Hematopoietic multipotent progenitor cell treated with erythropoietin and hydrocortisone succinate and interleukin-3 and kit ligand, for 6 days (in vitro differentiated cells): ENCODE measurements at regions not wholly inside any gene's neighbourhood (a gene's known extent, or its start where the extent isn't known, plus 50 kb on each side); places are given as distances from the start of the nearest gene placed in this dataset.
A peak's percentile ranks its signal among the peaks of the same experiment; 100 is the strongest.

ENCODE experiments used
- DNase-seq: peaks from one replicate; pipeline ENCODE4 v3.0.0-alpha.2; 2015

- no peak for DNase-seq
Observed at GRCh38 chr9:26371236-26371635, 521.4 kb downstream of the CAAP1 start.

GRCh38 chr9:26369093-26369492, 523.5 kb downstream of the CAAP1 start:
- no peak for DNase-seq

DNA sequence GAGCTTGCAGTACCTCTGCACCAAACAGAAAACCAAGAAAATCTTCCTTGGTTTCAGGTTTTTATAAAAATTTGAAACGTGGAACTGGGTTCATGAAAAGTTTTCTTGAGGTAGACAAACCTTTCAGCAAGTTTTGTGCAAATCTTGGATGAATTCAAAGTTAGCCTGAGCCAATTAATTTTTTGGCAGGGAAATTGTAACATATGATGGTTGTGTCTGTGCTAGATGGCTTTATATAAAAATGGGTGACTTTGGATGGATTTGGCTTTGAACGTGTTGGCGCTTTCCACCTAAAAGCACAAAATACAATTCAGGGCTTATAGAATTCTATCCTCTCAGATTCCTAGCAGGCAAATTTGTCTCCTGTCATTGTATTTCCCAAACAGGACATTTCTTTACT, 524.4 kb downstream of the CAAP1 start:
- no peak for DNase-seq

GRCh38 chr9:26361010-26361409, 531.6 kb downstream of the CAAP1 start:
- DNase-seq: no peak

DNA sequence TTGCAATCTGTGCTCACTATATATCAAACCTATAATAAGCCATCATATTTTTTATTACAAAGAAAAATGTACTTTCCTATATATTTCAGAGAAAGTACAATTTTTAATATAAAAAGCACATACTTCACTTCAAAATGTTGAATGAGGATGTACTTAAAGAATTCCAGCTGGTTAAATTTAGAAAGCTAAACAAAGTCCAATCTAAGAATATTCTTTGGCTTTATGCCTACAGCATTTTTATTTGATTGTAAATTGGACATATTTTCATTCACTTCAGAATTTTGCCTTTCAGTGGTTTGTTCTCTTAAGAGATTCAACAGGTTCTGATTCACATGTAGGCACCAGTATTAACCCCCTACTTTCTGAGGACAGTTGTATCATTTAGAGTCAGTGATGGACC, 533.8 kb downstream of the CAAP1 start:
- no peak for DNase-seq

DNA sequence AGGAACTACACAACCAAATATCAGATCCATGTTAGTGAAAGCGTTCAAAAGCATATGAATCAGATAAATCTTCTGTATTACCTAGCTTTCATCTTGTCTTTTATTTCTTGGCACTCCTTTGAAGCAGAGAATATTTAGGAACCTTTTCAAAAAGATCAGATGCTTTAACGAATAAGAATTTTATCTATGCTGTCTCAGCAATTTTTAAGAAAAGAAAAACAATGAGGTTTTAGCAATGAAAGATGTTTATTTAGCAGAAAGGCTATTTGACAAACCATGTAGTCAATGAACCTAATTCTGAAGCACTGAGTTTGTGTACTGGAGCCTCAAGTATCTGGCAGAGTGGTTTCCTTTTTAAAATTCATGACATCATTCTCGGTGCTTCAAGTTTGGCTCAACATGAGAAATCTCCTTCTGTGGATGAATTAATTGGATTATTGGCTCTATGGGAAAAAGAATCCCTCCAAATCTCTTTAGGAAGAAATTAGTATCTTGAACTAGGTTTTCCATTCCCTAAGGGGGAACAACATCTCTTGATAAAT, 534.7 kb downstream of the CAAP1 start:
- DNase-seq: no peak

DNA sequence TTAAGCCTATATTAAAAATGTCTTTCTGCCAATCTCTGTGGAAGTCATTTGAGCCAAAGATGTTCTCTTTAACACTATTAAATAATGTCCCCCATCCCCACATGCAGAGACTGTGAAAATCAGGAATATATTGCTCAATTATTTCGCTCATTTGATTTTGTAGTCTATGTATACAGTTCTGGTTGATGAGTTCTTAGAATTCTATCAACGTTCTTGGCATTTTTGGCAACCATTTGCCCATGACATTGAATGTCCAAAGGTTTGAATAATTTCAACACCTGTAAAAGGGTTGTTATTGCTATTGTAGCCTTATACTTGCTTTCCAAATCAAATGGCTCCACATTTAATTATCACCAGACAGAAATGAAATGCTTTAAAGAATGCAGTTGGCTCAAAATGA, 536.1 kb downstream of the CAAP1 start:
- DNase-seq: no peak

DNA sequence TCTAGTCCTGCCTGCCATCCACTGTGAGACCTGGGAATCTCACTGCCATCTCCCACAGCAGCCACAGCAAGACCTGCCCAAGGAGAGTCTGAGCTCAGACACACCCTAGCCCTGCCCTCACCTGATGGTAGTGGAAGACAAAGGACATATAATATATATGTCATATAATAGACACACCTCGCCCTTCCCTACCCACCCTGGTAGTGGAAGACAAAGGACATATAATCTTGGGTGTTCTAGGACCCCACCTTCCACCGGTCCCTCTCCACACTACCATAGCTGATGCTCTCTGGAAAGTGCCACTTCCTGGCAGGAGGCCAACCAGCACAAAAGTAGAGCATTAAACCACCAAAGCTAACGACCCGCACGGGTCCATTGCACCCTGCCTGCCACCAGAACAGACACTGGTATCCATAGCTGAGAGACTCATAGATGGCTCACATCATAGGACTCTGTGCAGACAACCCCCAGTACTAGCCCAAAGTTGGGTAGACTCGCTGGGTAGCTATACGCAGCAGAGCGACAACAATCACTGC, 545.6 kb downstream of the CAAP1 start:
- DNase-seq: no peak

- no peak for DNase-seq
Observed at GRCh38 chr9:26341545-26341944, 551.1 kb downstream of the CAAP1 start.

DNA sequence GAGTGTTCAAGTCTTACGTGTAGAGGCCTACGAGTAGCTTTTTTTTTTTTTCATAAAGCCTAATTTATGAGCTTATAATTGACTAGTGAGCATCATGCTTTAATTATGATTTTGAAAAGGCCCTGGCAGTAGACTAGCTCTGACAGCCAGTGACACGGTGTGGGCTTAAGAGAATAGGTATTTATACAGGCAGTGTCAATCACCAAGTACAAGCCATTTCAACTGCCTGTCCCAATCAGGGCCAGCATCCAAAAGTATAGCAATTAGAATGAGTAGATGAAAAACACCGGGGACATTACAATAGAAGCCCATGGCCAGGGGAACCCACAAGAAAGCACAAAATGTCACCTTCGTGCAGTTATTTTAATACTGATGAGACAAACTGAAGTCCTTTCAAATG, 552.8 kb downstream of the CAAP1 start:
- no peak for DNase-seq

GRCh38 chr9:26335116-26335515, 557.5 kb downstream of the CAAP1 start:
- no peak for DNase-seq

- DNase-seq: no peak
Observed at GRCh38 chr9:26334706-26335105, 557.9 kb downstream of the CAAP1 start.

DNA sequence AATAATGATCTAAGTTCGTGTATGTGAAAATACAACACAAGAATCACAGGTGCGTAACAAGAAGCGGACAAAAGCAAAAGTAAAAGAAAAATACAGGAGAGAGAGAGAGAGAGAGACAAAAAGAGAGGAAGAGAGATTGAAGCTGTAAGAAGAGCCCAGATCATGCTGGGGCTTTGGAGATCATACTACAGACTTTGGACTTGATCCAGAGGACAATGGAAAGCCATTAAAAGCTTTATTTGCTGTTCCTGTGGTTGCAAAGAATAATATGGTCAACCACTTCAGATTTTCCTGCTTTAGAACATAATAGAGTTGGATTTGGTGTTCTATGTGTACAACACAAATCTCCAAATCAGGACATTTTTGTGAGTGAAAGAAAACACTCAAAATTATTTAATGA, 561.4 kb downstream of the CAAP1 start:
- no peak for DNase-seq

DNA sequence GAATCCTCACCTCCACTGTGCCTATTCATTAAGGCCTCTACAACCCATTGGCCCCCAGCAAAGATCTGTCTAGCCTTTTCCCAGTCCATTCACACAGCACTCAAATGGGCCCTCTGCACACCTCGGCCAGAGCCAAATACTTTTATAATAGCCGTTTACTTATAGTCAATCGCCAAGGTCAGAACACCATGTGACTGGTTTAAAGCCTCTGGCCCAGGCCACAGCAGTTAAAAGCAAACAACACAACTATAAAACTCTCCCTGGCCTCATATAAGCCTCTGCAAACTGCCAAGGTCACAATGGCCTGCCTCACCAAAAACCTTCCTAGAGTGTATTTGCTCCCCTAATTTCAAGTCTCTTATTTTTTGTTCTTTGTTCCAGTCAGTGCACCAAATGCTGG, 562.6 kb downstream of the CAAP1 start:
- no peak for DNase-seq

GRCh38 chr9:26326563-26326962, 566.0 kb downstream of the CAAP1 start:
- peak; percentile 63 for DNase-seq

DNA sequence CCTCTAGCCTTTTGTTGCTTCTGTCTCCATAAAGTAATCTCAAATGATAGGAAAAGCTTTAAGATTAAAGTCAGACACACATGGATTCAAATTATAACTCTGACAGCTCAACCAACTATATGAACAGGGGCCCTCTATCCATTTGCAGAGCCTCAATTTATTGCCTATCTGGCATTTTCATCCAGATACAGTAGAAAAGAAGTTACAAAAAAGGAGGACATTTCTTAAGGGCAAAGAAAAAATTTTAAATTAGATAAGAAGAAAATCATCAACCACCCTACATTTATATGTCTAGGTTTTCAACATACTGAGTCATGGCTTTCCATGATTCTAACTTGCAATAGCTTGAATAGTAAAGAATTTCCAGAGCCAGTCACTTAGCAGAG, 567.2 kb downstream of the CAAP1 start:
- DNase-seq: no peak

DNA sequence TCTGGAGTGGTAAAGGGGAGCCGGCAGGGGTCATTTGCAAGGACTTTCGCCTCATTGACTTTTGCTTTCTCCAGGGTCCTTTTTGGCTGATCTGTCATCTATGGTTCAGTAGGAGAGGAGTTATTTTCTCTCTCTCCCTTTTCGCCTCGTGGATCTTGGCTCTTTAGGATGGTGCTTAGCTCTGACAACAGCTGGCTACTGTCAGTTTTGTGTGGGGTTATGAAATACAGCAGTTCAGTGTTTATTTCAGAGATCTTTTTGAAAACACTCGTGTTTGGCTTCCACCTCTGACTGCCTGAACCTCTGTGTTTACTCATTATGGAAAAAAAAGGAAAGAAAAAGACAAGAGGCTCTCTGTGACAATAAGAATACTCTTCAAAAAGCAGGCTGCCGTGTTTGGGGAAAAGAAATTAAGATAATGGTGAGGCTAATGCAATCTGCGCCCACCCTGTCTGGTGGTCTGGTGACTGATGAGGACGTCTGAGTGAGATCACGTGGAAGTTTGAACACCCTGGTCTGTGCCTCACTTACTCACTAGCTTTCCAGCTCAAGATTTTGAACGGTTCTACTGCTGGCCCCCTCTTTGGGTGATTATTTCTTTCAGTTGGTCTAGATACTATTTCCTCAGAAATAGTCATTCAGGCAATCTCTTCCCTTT, 567.7 kb downstream of the CAAP1 start:
- DNase-seq: no peak

- no peak for DNase-seq
Observed at GRCh38 chr9:26321935-26322334, 570.7 kb downstream of the CAAP1 start.

DNA sequence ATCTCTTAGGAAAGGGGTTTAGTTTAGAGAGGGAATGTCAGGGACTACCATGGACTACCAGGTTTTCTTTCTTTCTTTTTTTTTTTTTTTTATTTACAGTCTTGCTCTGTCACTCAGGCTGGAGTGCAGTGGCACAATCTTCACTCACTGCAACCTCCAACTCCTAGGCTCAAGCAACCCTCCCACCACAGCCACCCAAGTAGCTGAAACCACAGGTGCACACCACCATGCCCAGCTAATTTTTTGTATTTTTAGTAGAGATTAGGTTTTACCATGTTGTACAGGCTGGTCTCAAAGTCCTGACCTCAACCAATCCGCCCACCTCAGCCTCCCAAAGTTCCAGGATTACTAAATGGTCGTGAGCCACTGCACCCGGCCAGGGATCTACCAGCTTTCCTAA, 572.7 kb downstream of the CAAP1 start:
- DNase-seq: no peak

DNA sequence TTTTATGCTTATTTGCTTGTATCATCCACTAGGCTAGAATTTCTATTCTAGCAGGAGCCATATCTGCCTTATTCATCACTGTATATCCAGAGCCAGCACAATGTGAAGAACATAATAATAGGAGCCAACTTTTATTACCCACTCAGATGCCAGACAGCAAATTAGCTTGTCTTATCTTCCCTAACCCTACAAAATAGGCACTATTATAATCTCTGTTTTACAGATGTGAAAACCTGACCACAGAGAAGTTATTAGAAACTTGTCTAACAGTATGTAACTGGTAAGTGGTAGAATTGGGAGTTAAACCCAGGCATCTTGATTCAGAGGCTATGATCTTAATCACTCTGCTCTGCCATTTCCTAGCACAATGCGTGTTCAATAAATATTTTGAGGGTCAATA, 579.5 kb downstream of the CAAP1 start:
- DNase-seq: no peak

DNA sequence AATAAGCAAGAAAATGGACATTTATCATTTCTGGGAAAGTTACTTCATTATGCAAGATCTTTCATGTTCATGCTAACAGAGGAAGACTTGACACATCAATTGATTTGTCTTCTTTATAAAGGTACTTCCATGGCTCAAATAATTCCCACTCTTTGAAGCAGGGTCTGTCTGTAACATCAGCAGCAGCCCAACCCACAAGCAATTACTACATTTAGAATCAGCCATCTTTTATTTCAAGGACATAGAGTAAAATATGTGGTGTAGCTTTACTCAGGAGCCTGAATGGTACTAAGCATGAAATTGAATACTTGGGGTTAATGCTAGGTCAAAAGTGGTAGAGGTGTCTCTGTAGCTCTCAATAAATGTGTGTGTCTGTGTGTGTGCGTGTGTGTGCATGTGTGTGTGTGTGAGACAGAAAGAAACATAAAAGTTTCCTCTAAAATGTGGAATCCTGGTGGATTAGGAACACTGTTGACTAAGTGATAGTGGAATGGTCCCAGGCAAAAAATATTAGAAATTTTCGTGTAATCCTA, 581.1 kb downstream of the CAAP1 start:
- DNase-seq: no peak

DNA sequence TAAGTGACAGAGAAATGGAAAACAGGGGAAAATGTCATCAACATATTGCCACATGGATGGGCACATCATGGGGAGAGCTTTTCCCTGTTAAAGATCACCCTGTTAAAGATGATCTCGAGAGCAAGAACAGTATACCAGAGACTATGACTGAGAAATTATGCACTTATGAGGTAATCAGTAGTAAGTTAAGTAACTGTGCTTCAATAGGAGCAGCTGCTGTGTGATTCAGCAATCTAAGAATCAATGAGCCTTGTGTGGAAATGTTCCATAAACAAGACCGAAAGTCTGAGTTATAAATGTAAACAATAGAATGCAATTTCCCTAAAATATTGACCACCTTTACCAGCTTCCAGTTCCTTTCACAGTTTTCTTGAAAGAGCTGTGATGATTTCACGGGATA, 582.3 kb downstream of the CAAP1 start:
- no peak for DNase-seq

DNA sequence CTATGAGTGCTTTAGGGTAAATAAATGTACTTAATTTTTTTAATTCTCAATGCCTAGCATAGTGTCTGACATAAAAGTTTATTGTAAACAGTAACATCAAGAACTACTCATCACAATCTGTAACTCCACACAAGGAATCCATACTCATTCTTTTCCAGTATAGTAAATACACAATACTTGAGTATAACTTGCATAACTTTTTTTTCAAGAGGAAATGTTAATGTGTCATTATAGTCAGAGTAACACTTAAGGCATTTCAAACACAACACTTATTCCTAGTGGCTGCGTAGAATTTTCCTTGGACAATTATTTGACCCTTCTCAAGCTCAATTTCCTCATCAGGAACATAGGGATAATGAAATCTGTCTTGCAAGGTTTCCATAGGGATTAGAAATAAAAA, 584.3 kb downstream of the CAAP1 start:
- DNase-seq: no peak

- no peak for DNase-seq
Observed at GRCh38 chr9:26301659-26302058, 590.9 kb downstream of the CAAP1 start.

- no peak for DNase-seq
Observed at GRCh38 chr9:26301046-26301445, 591.6 kb downstream of the CAAP1 start.
